ENCODE measurements at regions not wholly inside any gene's neighbourhood (a gene's known extent, or its start where the extent isn't known, plus 50 kb on each side); places are given as distances from the start of the nearest gene placed in this dataset.
"Not testable (repeated sequence)": the region's sequence is repeated elsewhere in the genome, so short reads cannot be mapped to it uniquely, and the experiment has no call there.

- no peak for DNase-seq
- intact Hi-C loops (cut with DNase I): no loop called here
Observed at GRCh38 chr12:128026696-128027574, 240.0 kb upstream of the TMEM132C start.

GRCh38 chr12:128033473-128033872 lies 233.5 kb upstream of the TMEM132C start:
- intact Hi-C loops (cut with DNase I): no loop called here
- DNase-seq: no peak

- no peak for DNase-seq
- intact Hi-C loops (cut with DNase I): no loop called here
Observed at GRCh38 chr12:128040971-128041370, 226.0 kb upstream of the TMEM132C start.

- intact Hi-C loops (cut with DNase I); DNase-seq: not testable (repeated sequence)
Observed at GRCh38 chr12:128042283-128042682, 224.7 kb upstream of the TMEM132C start.

- intact Hi-C loops (cut with DNase I): no loop called here
- DNase-seq: no peak
Observed at GRCh38 chr12:128042825-128043224, 224.1 kb upstream of the TMEM132C start.

GRCh38 chr12:128043317-128043716 lies 223.7 kb upstream of the TMEM132C start:
- intact Hi-C loops (cut with DNase I): no loop called here
- no peak for DNase-seq

- DNase-seq: no peak
- intact Hi-C loops (cut with DNase I): no loop called here
Observed at GRCh38 chr12:128047266-128048060, 219.5 kb upstream of the TMEM132C start.

- DNase-seq: no peak
- intact Hi-C loops (cut with DNase I): no loop called here
Observed at GRCh38 chr12:128052331-128052730, 214.6 kb upstream of the TMEM132C start.

- intact Hi-C loops (cut with DNase I): no loop called here
- DNase-seq: no peak
Observed at GRCh38 chr12:128052777-128053176, 214.2 kb upstream of the TMEM132C start.

GRCh38 chr12:128055567-128055966 lies 211.4 kb upstream of the TMEM132C start:
- DNase-seq: no peak
- intact Hi-C loops (cut with DNase I): no loop called here

GRCh38 chr12:128056136-128056801 lies 210.7 kb upstream of the TMEM132C start:
- no peak for DNase-seq
- intact Hi-C loops (cut with DNase I): no loop called here

- DNase-seq: no peak
- intact Hi-C loops (cut with DNase I): no loop called here
Observed at GRCh38 chr12:128057586-128057985, 209.4 kb upstream of the TMEM132C start.

GRCh38 chr12:128059621-128060370 lies 207.2 kb upstream of the TMEM132C start:
- intact Hi-C loops (cut with DNase I): no loop called here
- no peak for DNase-seq

GRCh38 chr12:128068211-128068610 lies 198.8 kb upstream of the TMEM132C start:
- DNase-seq: peak in 1 of 10 donors; percentile 44
- intact Hi-C loops (cut with DNase I): no loop called here

- DNase-seq: peak in 6 of 10 donors; percentile 33 to 91 (median 50)
- intact Hi-C loops (cut with DNase I): no loop called here
Observed at GRCh38 chr12:128069359-128069997, 197.5 kb upstream of the TMEM132C start.

GRCh38 chr12:128073937-128074336 lies 193.0 kb upstream of the TMEM132C start:
- DNase-seq: no peak
- intact Hi-C loops (cut with DNase I): no loop called here

- DNase-seq: no peak
- intact Hi-C loops (cut with DNase I): no loop called here
Observed at GRCh38 chr12:128075332-128075731, 191.6 kb upstream of the TMEM132C start.

GRCh38 chr12:128076188-128076587 lies 190.8 kb upstream of the TMEM132C start:
- intact Hi-C loops (cut with DNase I): no loop called here
- DNase-seq: no peak

- no peak for DNase-seq
Observed at GRCh38 chr12:128077211-128077916, 189.6 kb upstream of the TMEM132C start.

More at GRCh38 chr12:128077211-128077916, 189.6 kb upstream of the TMEM132C start:
- intact Hi-C loops (cut with DNase I): no loop called here
